ENCODE measurements at regions not wholly inside any gene's neighbourhood (a gene's known extent, or its start where the extent isn't known, plus 50 kb on each side); places are given as distances from the start of the nearest gene placed in this dataset.

DNA sequence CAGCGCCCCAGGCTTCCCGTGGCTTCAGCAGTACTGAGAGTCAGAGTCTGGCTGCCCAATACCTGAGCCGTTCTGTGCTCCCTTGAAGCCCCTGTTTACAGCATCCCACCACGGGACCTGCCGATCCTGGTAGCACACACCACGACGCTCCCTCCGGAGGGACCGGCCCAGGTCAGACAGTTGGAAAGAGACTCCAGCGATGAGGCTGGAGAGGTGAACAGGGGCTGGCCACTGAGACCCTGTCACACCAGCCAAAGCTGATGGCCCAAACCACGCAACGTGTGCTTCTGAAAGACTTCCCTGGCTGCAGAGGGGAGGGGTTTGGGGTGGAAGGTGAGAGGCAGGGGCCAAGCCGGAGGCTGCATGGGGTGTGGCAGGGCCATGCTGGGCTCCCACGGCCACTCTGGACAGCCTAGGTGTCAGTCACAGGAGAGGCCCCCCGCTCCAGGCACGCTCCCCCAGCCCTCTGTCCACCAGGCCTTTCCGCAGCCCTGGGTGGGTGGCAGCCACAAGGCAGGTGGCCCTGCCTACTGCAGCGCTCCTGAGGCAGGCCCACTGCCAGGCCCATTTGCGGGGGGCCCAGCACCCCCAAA is 140.2 kb upstream of the CHST15 start (continued):
- TF ChIP-seq ZBTB33 (IDR thresholded peaks at IDR 0.05; ENCODE audit: extremely low read depth, insufficient replicate concordance, low read length), result no peak
- TF ChIP-seq EZH2phosphoT487 (IDR thresholded peaks at IDR 0.05; ENCODE audit: borderline replicate concordance), result no peak
- TF ChIP-seq FOSL1 (IDR thresholded peaks at IDR 0.05; ENCODE audit: low read depth), result no peak

DNA sequence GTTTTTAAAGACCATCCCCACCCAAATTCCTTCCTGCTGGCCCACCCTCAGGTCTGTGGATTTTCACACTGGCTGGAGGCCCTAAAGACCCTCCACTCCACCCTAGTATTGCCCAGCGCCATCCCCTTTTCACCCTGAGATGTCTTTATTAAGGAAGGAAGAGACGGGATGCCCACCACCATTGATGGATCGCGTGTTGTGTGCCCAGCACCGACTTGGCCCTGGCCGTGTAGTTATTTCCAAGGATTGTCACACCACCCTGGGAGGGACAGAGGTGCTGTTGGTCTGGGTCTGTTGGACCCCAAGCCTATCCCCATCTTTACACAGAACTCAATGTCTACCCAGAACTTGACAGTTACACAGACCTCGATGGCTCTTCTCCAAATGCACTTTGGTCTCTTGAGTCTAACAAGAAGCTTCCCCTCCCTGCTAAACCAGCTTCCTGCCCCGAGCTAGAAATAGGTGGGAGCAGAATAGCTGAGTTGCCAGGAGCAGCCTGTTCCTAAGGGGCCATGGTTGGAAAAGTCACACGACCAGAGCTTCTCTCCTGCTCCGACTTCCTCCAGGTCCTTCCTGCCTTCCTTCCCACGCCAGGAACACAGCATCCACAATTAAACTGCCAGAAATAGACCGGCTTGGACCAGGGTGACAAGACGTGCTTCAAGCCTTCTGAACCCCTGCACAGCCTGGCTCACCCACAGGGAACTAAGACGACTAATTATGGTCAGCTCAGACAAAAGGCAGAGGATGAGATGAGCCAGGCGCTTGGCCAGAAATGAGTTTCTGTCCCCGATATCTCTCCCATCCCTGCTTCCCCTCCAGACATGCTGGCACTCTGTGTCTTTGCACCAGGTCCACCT is 139.5 kb upstream of the CHST15 start:
- H3K27me3 ChIP-seq (ENCODE audit: insufficient read depth, low read length), result no peaks in the 10 kb centered on the region
- ATAC-seq (no peak), DNase-seq (ENCODE audit: low read depth, low spot score) (no peak)
- ChIA-PET POLR2A (no interaction called here), CTCF (no interaction called here), RAD21 (ENCODE audit: low non-redundant PET in 1 of 2, low total read pairs in 2 of 2, uncharacterized antibody in 2 of 2, unreplicated experiment in 2 of 2) (no interaction called here)
- no peaks in the 10 kb centered on the region for H3K9me2 ChIP-seq (ENCODE audit: insufficient read depth)
- no TSS peak for BruUV-seq (replicated peaks)
- peaks cover 4 to 31% of the 10 kb centered on the region in 2 experiments; a peak in 2 of 4 replicates for H3K9me3 ChIP-seq (ENCODE audit: control insufficient read depth in 1 of 2, insufficient read depth in 1 of 2, low read depth in 1 of 2, low read length in 2 of 2)
- H2AFZ ChIP-seq (ENCODE audit: low read depth, low read length, poor library complexity, severe bottlenecking), result no peak overlapping the region
- H3K79me2 ChIP-seq (ENCODE audit: insufficient read depth, low read length), result no peaks in the 10 kb centered on the region
- TF ChIP-seq CBX3 (IDR thresholded peaks at IDR 0.05; ENCODE audit: low read depth) (no peak), TCF7L2 (IDR thresholded peaks at IDR 0.05; ENCODE audit: borderline replicate concordance, extremely low read depth, insufficient read depth, insufficient read length) (no peak), ZNF274 (IDR thresholded peaks at IDR 0.05; ENCODE audit: low read depth, low read length) (no peak), SRF (IDR thresholded peaks at IDR 0.05; ENCODE audit: low read depth) (no peak), ELF1 (IDR thresholded peaks at IDR 0.05; ENCODE audit: borderline replicate concordance, low read depth) (no peak), SP1 (IDR thresholded peaks at IDR 0.05; ENCODE audit: low read depth) (no peak), CEBPB (IDR thresholded peaks at IDR 0.05; ENCODE audit: low read depth) (no peak), EZH2 (IDR thresholded peaks at IDR 0.05) (no peak), CTCF (IDR thresholded peaks at IDR 0.05 in 2 of 3, conservative IDR thresholded peaks at IDR 0.05 in 1 of 3; ENCODE audit: borderline replicate concordance in 1 of 3, insufficient read depth in 1 of 3, low read depth in 2 of 3, low read length in 2 of 3) (no peak), ZFX (IDR thresholded peaks at IDR 0.05) (no peak), MAX (IDR thresholded peaks at IDR 0.05) (no peak), REST (IDR thresholded peaks at IDR 0.05; ENCODE audit: low read depth) (no peak), RAD21 (IDR thresholded peaks at IDR 0.05; ENCODE audit: low read depth) (no peak), FOSL1 (IDR thresholded peaks at IDR 0.05; ENCODE audit: low read depth) (no peak)
- H3K4me1 ChIP-seq (ENCODE audit: control insufficient read depth in 1 of 2, insufficient read depth in 2 of 2, low read length in 2 of 2), result no peaks in the 10 kb centered on the region
- no peak overlapping the region for H3K4me3 ChIP-seq (replicated peaks in 1 of 2; ENCODE audit: low read depth in 1 of 2, low read length in 2 of 2)
- intact Hi-C loops (cut with micrococcal nuclease), result no loop called here
- H3K9ac ChIP-seq (ENCODE audit: low read length), result no peak overlapping the region
- no peak overlapping the region for H3K4me2 ChIP-seq (ENCODE audit: low read length)
- H3K27ac ChIP-seq (ENCODE audit: low read depth, low read length), result no peak overlapping the region
- H3K36me3 ChIP-seq (ENCODE audit: control insufficient read depth in 1 of 2, insufficient read depth in 2 of 2, low read length in 2 of 2), result no peaks in the 10 kb centered on the region
- H4K20me1 ChIP-seq (ENCODE audit: insufficient read depth), result no peaks in the 10 kb centered on the region
